ENCODE measurements at regions not wholly inside any gene's neighbourhood (a gene's known extent, or its start where the extent isn't known, plus 50 kb on each side); places are given as distances from the start of the nearest gene placed in this dataset.

DNA sequence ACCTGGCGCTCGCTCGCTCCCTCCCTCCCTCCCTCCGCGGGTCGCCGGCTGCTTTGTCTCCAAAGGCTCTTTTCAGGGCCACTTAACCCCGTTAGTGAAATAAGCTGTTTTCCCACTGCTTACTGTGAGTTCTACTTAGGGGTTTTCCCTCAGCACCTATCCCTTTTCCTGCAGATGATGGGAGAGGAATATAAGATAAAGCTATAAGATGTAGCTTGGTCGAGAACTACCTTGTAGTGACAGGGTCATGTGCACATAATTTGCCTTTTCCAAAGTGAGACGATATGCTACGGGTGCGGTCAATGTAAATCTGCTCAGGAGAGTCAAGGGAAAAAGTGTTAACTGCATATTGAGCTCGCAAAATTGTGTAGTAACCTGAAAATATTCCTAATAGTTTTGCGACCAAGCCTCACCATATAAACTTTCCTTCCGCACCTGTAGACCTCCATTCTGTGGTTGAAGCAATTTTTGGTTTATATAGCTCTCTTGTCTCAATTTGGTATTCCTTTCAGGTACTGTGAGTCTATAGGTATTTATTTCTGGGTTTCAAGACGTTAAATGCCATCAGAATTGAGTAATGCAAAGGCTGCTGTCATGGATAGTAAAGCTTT is 55.8 kb upstream of the BOLA1 start:
- TF ChIP-seq, protein P1, sequence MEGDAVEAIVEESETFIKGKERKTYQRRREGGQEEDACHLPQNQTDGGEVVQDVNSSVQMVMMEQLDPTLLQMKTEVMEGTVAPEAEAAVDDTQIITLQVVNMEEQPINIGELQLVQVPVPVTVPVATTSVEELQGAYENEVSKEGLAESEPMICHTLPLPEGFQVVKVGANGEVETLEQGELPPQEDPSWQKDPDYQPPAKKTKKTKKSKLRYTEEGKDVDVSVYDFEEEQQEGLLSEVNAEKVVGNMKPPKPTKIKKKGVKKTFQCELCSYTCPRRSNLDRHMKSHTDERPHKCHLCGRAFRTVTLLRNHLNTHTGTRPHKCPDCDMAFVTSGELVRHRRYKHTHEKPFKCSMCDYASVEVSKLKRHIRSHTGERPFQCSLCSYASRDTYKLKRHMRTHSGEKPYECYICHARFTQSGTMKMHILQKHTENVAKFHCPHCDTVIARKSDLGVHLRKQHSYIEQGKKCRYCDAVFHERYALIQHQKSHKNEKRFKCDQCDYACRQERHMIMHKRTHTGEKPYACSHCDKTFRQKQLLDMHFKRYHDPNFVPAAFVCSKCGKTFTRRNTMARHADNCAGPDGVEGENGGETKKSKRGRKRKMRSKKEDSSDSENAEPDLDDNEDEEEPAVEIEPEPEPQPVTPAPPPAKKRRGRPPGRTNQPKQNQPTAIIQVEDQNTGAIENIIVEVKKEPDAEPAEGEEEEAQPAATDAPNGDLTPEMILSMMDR (IDR thresholded peaks at IDR 0.05; ENCODE audit: insufficient read depth, low read depth, low read length), result no peak
- no peak for TF ChIP-seq EZH2 (IDR thresholded peaks at IDR 0.05; ENCODE audit: insufficient read depth, low read length)
